ENCODE measurements at regions not wholly inside any gene's neighbourhood (a gene's known extent, or its start where the extent isn't known, plus 50 kb on each side); places are given as distances from the start of the nearest gene placed in this dataset.

DNA sequence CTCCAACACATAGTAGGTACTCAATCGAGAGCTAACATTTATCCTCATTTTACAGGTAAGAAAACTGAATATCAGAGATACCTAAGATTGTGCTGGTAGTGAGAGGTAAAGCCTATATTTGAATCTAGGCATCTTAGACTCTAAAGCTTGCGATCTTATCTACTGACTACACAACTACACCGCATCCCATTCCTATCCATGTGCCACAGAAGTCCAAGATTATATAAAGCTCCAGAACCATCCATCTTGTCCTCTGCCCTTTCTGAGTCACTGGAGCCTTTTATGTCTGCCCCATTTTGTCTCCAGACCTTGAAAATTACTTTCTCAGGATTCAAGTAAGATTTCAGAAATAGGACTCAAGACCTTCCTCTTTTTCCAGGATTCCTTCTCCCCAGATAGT lies 84.4 kb downstream of the OR5AK2 start:
- no peaks in the 10 kb centered on the region for H3K9me3 ChIP-seq (ENCODE audit: control insufficient read depth, low read length)
- 61 to 68% methylated on average over 3 of the region's 3 CpGs for WGBS, 2 donors
- H3K4me1 ChIP-seq (ENCODE audit: control insufficient read depth in 1 of 2, insufficient read depth in 2 of 2, low read length in 2 of 2): no peaks in the 10 kb centered on the region
- H3K27ac ChIP-seq (ENCODE audit: low read depth in 1 of 2, low read length in 2 of 2): no peak overlapping the region
- no peak for DNase-seq
- H3K36me3 ChIP-seq (ENCODE audit: control insufficient read depth in 1 of 2, insufficient read depth in 2 of 2, low read length in 1 of 2): no peaks in the 10 kb centered on the region
- intact Hi-C loops (cut with DNase I): no loop called here
- no peak for ATAC-seq (ENCODE audit: low FRiP score)
- no peaks in the 10 kb centered on the region for H3K27me3 ChIP-seq (ENCODE audit: control insufficient read depth in 1 of 2, insufficient read depth in 2 of 2, low read length in 1 of 2)
- no peak overlapping the region for H3K4me3 ChIP-seq (ENCODE audit: low read length in 2 of 2)

DNA sequence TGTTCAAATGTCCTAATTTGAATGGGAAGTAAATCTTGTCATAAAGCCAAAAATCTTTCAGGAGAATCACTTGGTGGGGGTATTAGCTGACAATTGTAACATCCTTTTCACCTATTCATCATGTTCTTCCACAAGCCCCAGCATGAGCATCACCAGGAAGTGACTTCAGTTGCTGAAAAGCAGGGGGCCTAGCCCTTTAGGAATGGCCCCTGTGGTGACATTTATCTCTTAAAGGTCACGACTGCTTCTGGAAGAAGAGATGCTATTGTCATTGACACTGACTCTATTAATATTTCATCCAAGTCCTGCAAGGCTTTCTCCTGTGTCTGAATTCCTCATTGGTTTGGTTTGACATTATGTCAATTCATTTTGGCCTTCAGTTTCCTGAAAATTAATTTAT lies 92.6 kb downstream of the OR5AK2 start:
- intact Hi-C loops (cut with DNase I): no loop called here

DNA sequence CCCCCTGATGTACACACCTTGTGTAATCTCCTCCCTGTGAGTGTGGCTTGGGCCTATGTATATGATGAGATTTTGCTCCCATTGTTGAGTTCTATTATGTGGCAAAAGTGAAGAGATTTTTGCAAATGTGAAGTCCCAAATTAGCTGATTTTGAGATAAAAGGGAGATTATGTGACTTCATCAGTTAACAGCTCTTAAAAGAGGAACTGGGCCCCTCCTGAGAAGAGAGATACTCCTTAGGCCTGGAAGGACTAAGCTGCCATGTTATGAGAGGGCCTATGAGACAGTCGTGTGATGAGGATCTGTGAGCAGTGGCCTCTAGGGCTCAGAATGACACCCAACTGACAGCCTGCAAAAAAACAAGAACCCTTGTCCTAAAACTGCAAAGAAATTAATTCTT lies 93.4 kb downstream of the OR5AK2 start:
- Histone ChIP-seq H3K4me3 (ENCODE audit: low read length in 2 of 2) (no peak overlapping the region), H3K27me3 (ENCODE audit: control insufficient read depth in 1 of 2, insufficient read depth in 2 of 2, low read length in 1 of 2) (no peaks in the 10 kb centered on the region), H3K4me1 (ENCODE audit: control insufficient read depth in 1 of 2, insufficient read depth in 2 of 2, low read length in 2 of 2) (no peaks in the 10 kb centered on the region), H3K36me3 (ENCODE audit: control insufficient read depth in 1 of 2, insufficient read depth in 2 of 2, low read length in 1 of 2) (no peaks in the 10 kb centered on the region), H3K27ac (ENCODE audit: low read depth in 1 of 2, low read length in 2 of 2) (no peak overlapping the region), H3K9me3 (ENCODE audit: control insufficient read depth, low read length) (no peaks in the 10 kb centered on the region)
- DNase-seq (no peak), ATAC-seq (ENCODE audit: low FRiP score) (no peak)
- WGBS, 2 donors: 89 to 94% methylated on average over 1 of the region's 1 CpG
- intact Hi-C loops (cut with DNase I): no loop called here

More for the DNA sequence above, 92.6 kb downstream of the OR5AK2 start:
- H3K36me3 ChIP-seq (ENCODE audit: control insufficient read depth in 1 of 2, insufficient read depth in 2 of 2, low read length in 1 of 2): no peaks in the 10 kb centered on the region
- no peaks in the 10 kb centered on the region for H3K9me3 ChIP-seq (ENCODE audit: control insufficient read depth, low read length)
- H3K27me3 ChIP-seq (ENCODE audit: control insufficient read depth in 1 of 2, insufficient read depth in 2 of 2, low read length in 1 of 2): no peaks in the 10 kb centered on the region
- 75 to 83% methylated on average over 1 of the region's 1 CpG for WGBS, 2 donors
- H3K27ac ChIP-seq (ENCODE audit: low read depth in 1 of 2, low read length in 2 of 2): no peak overlapping the region
- no peak overlapping the region for H3K4me3 ChIP-seq (ENCODE audit: low read length in 2 of 2)
- no peak for ATAC-seq (ENCODE audit: low FRiP score)
- DNase-seq: no peak
- no peaks in the 10 kb centered on the region for H3K4me1 ChIP-seq (ENCODE audit: control insufficient read depth in 1 of 2, insufficient read depth in 2 of 2, low read length in 2 of 2)

DNA sequence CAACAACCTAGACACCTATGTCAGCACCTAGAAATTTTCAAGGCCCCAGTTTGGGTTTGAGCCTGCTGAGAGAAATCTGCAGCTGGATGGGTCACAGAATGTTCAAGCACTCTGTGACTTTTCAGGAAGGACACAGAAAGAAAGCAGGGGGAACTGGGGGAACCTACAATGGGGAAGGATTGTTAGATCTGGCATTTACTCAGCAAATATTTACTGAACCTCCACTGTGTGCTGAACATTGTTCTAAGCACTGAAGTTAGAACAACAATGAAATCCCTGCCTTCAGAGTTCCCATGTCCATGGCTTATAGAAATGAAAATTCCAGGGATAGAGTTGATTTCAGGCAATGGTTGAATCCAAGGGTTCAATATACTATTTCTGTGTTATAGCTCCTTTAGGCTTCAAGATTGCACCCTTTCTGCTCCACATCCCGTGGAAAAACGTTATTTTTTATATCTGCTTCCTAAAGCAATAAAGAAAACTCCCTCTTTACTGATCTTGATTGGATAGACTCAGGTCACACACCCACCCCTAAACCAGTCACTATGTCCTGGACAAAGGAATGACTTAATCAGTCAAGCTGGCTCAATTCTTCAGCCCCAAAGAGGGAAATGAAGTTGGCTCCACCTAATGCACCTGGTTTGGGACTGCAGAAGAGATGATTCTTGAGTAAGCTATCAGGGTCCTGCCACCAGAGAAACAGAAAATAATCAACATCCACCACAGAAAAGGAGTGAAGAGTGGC lies 95.1 kb downstream of the OR5AK2 start:
- Histone ChIP-seq H3K4me3 (ENCODE audit: low read length in 2 of 2) (no peak overlapping the region), H3K36me3 (ENCODE audit: control insufficient read depth in 1 of 2, insufficient read depth in 2 of 2, low read length in 1 of 2) (no peaks in the 10 kb centered on the region), H3K27ac (ENCODE audit: low read depth in 1 of 2, low read length in 2 of 2) (no peak overlapping the region), H3K27me3 (ENCODE audit: control insufficient read depth in 1 of 2, insufficient read depth in 2 of 2, low read length in 1 of 2) (peaks cover 0 to 1% of the 10 kb centered on the region in 2 donors), H3K9me3 (ENCODE audit: control insufficient read depth, low read length) (no peaks in the 10 kb centered on the region), H3K4me1 (ENCODE audit: control insufficient read depth in 1 of 2, insufficient read depth in 2 of 2, low read length in 2 of 2) (no peaks in the 10 kb centered on the region)
- intact Hi-C loops (cut with DNase I): no loop called here
- ATAC-seq (ENCODE audit: low FRiP score) (no peak), DNase-seq (no peak)
- 77% methylated on average over 2 of the region's 2 CpGs for WGBS, 2 donors

DNA sequence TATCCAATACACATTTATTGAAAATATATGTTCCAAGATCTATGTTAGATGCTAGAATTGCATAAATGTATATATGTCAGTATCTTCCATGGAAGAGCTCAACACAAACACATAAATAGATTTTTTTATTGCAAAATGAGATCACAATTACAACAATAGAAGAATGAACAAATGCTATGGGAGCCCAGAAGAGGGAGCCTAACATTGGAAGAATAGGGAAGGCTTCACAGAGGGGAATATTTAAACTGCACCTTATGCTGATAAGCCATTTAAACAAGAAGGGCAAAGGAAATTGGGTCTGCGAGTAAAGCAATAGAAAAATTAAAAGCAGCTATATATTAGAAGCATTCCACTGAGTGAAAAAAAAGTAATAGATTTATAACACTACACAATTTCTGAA lies 96.1 kb upstream of the LRRC55 start:
- no peaks in the 10 kb centered on the region for H3K4me1 ChIP-seq (ENCODE audit: control insufficient read depth in 1 of 2, insufficient read depth in 2 of 2, low read length in 2 of 2)
- no peak overlapping the region for H3K4me3 ChIP-seq (ENCODE audit: low read length in 2 of 2)
- no peaks in the 10 kb centered on the region for H3K36me3 ChIP-seq (ENCODE audit: control insufficient read depth in 1 of 2, insufficient read depth in 2 of 2, low read length in 1 of 2)
- DNase-seq: no peak
- intact Hi-C loops (cut with DNase I): no loop called here
- H3K9me3 ChIP-seq (ENCODE audit: control insufficient read depth, low read length): no peaks in the 10 kb centered on the region
- ATAC-seq (ENCODE audit: low FRiP score): no peak
- WGBS, 2 donors: 26 to 32% methylated on average over 1 of the region's 1 CpG
- no peak overlapping the region for H3K27ac ChIP-seq (ENCODE audit: low read depth in 1 of 2, low read length in 2 of 2)
- H3K27me3 ChIP-seq (ENCODE audit: control insufficient read depth in 1 of 2, insufficient read depth in 2 of 2, low read length in 1 of 2): peaks cover 0 to 1% of the 10 kb centered on the region in 2 donors

DNA sequence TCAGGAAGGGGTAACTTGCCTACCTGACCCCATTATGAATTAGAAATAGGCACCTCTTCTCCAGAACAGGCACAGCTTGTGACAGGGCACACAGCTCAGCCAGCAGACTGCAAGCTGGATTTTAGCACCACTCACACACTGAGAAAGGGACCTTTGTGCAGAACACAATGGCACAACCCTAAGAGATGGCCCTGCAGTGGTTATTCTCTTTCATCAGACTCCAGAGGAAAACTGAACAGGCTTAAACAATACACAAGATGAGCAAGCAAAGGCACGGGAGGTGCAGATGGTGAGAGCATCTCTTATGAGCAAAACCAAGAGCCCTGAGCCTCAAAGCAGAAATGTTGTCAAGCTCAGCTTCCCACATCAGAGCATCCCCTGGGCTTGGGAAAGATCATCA lies 93.8 kb upstream of the LRRC55 start:
- Histone ChIP-seq H3K9me3 (ENCODE audit: control insufficient read depth, low read length) (no peaks in the 10 kb centered on the region), H3K4me3 (ENCODE audit: low read length in 2 of 2) (no peak overlapping the region), H3K36me3 (ENCODE audit: control insufficient read depth in 1 of 2, insufficient read depth in 2 of 2, low read length in 1 of 2) (no peaks in the 10 kb centered on the region), H3K27me3 (ENCODE audit: control insufficient read depth in 1 of 2, insufficient read depth in 2 of 2, low read length in 1 of 2) (peaks cover 0 to 1% of the 10 kb centered on the region in 2 donors), H3K27ac (ENCODE audit: low read depth in 1 of 2, low read length in 2 of 2) (no peak overlapping the region), H3K4me1 (ENCODE audit: control insufficient read depth in 1 of 2, insufficient read depth in 2 of 2, low read length in 2 of 2) (no peaks in the 10 kb centered on the region)
- 63 to 65% methylated on average over 1 of the region's 1 CpG for WGBS, 2 donors
- intact Hi-C loops (cut with DNase I): no loop called here
- DNase-seq (no peak), ATAC-seq (ENCODE audit: low FRiP score) (no peak)

DNA sequence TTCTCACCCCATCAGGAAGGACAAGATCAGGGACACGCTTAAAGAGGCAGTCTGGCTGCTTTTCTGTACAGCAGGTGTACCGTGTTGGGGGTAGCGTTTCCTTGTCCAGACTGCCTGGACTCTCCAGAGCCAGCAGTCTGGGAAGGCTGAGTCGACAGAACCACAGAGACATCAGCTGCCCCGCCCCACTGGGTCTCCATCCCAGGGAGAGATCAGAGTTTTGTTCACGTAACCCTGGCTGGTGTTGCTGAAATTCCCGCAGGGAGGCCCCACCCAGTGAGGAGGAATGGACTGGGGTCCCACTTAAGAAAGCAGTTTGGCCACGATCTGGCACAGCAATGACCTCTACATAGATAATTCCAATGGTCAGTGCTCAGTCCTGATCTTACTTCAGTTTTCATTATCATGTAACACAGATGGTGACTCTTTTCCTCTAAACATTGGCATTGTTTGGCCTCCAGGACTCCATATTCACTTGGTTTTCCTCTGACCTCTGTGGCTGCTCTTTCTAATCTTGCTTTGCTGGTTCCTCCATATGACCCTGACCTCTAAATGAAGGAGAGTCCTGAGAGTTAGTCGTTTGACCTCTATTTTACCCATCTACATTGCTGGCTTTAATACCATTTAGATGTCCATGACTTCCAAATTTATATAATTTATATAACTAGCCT lies 89.6 kb upstream of the LRRC55 start:
- Histone ChIP-seq H3K27ac (ENCODE audit: low read depth in 1 of 2, low read length in 2 of 2) (no peak overlapping the region), H3K9me3 (ENCODE audit: control insufficient read depth, low read length) (no peaks in the 10 kb centered on the region), H3K36me3 (ENCODE audit: control insufficient read depth in 1 of 2, insufficient read depth in 2 of 2, low read length in 1 of 2) (no peaks in the 10 kb centered on the region), H3K4me3 (ENCODE audit: low read length in 2 of 2) (no peak overlapping the region), H3K4me1 (ENCODE audit: control insufficient read depth in 1 of 2, insufficient read depth in 2 of 2, low read length in 2 of 2) (no peaks in the 10 kb centered on the region), H3K27me3 (ENCODE audit: control insufficient read depth in 1 of 2, insufficient read depth in 2 of 2, low read length in 1 of 2) (peaks cover 0 to 1% of the 10 kb centered on the region in 2 donors)
- DNase-seq (no peak), ATAC-seq (ENCODE audit: low FRiP score) (no peak)
- WGBS, 2 donors: 91 to 92% methylated on average over 9 of the region's 9 CpGs
- intact Hi-C loops (cut with DNase I): no loop called here

DNA sequence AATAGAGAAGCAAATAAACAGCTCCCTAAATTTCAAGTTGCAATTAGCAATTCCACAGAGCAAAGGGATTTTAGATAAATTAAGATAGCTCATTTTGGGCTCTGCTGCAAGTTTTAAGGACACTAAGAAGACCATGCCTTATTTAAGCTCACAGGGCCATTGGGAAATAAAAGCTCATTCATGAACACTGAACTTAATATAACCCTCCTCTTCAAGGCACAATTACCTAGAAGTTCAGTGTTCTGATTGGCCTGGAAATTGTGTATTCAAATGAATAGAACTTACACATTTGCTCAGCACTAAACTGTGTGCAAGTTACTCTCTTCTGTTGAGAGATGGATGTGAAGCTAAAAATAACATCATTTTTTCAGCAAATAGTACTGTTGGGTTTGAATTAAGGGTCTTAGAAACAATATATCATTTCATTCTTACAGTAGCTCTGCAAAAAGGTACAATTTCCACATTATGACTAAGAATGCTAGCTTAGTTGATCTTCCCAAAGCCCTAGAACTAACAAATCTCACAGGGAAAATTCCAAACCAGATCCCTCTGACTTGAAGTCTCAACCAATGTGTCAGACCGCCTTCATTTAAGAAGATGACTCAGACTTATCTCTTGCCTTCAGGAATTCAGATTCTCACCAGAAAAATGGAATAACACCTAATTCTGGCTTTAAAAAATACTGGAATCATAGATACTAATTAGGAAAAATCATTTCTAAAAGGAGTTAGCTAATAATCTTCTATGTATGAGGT lies 87.4 kb upstream of the LRRC55 start:
- no peak overlapping the region for H3K4me3 ChIP-seq (ENCODE audit: low read length in 2 of 2)
- H3K27ac ChIP-seq (ENCODE audit: low read depth in 1 of 2, low read length in 2 of 2): no peak overlapping the region
- WGBS, 2 donors: 60 to 66% methylated on average over 1 of the region's 1 CpG
- no peak for DNase-seq
- H3K9me3 ChIP-seq (ENCODE audit: control insufficient read depth, low read length): no peaks in the 10 kb centered on the region
- H3K27me3 ChIP-seq (ENCODE audit: control insufficient read depth in 1 of 2, insufficient read depth in 2 of 2, low read length in 1 of 2): no peaks in the 10 kb centered on the region
- no peak for ATAC-seq (ENCODE audit: low FRiP score)
- intact Hi-C loops (cut with DNase I): no loop called here
- no peaks in the 10 kb centered on the region for H3K36me3 ChIP-seq (ENCODE audit: control insufficient read depth in 1 of 2, insufficient read depth in 2 of 2, low read length in 1 of 2)
- H3K4me1 ChIP-seq (ENCODE audit: control insufficient read depth in 1 of 2, insufficient read depth in 2 of 2, low read length in 2 of 2): no peaks in the 10 kb centered on the region
